SK-N-SH (cell line): ENCODE measurements at regions not wholly inside any gene's neighbourhood (a gene's known extent, or its start where the extent isn't known, plus 50 kb on each side); places are given as distances from the start of the nearest gene placed in this dataset.

Source experiments
- CTCF ChIA-PET: fragments of 300-600, 350-600 bp; formaldehyde crosslinking; extraction: SDS; loops from one replicate; lab custom pipeline; 2021; lab: Yijun Ruan, JAX
- POLR2A ChIA-PET: fragments of 350-600 bp; sonication (Branson Sonifier 250); formaldehyde crosslinking; extraction: SDS; loops from one replicate; lab custom pipeline; 2020; ENCODE audit warnings: antibody characterized with exemption, inconsistent platforms; lab: Yijun Ruan, JAX
- DNase-seq: peaks from one replicate; pipeline ENCODE4 v3.0.0; 2012
- H2AFZ ChIP-seq: fragments of 200-600 bp; sonication (generic); 2 replicates; pipeline ENCODE4 v1.8.1; 2016; ENCODE audit warnings: antibody characterized with exemption, mild to moderate bottlenecking, low read depth
- H3F3A ChIP-seq: fragments of 200-600 bp; sonication (generic); replicated peaks from 2 replicates; pipeline ENCODE3; 2016; ENCODE audit warnings: antibody characterized with exemption, mild to moderate bottlenecking; ENCODE audit not compliant: insufficient read depth
- H3K27ac ChIP-seq, 2 experiments: fragments of 200-500 bp in 1 of 2; fragments of 200-600 bp in 1 of 2; sonication (Bioruptor generic) in 1 of 2; sonication (generic), shearing (Covaris generic) in 1 of 2; 2 replicates each; pipeline versions ENCODE4 v1.5.1 to v1.6.1; 2014 to 2016; ENCODE audit warnings: low read depth in 2 of 2, inconsistent platforms in 1 of 2, low read length in 1 of 2, mild to moderate bottlenecking in 1 of 2, mixed read lengths in 1 of 2
- H3K27me3 ChIP-seq: fragments of 200-600 bp; sonication (generic), shearing (Covaris generic); 2 replicates; pipeline ENCODE4 v1.6.1; 2016; ENCODE audit warnings: mixed run types; ENCODE audit not compliant: insufficient read depth
- H3K36me3 ChIP-seq, 2 experiments: fragments of 200-500 bp in 1 of 2; fragments of 200-600 bp in 1 of 2; sonication (Bioruptor generic) in 1 of 2; sonication (generic) in 1 of 2; replicated peaks in 1 of 2; 2 replicates each; pipeline versions ENCODE3 to v1.5.1; 2014 to 2016; ENCODE audit warnings: low read length in 1 of 2, mild to moderate bottlenecking in 1 of 2; ENCODE audit not compliant: insufficient read depth in 2 of 2, control insufficient read depth in 1 of 2
- H3K4me1 ChIP-seq, 2 experiments: fragments of 200-500 bp in 1 of 2; fragments of 200-600 bp in 1 of 2; sonication (Bioruptor generic) in 1 of 2; sonication (generic), shearing (Covaris generic) in 1 of 2; 2 replicates each; pipeline versions ENCODE4 v1.5.1 to v1.6.1; 2014 to 2016; ENCODE audit warnings: low read depth in 1 of 2, low read length in 1 of 2, mixed run types in 1 of 2; ENCODE audit not compliant: insufficient read depth in 2 of 2, control insufficient read depth in 1 of 2
- H3K4me2 ChIP-seq: fragments of 200-600 bp; sonication (generic), shearing (Covaris generic); 2 replicates; pipeline ENCODE4 v1.6.1; 2017; ENCODE audit warnings: mixed run types
- H3K4me3 ChIP-seq, 2 experiments: fragments of 200-500 bp in 1 of 2; fragments of 200-600 bp in 1 of 2; sonication (Bioruptor generic) in 1 of 2; sonication (generic), shearing (Covaris generic) in 1 of 2; 2 replicates each; pipeline versions ENCODE4 v1.5.1 to v1.8.1; 2014 to 2016; ENCODE audit warnings: low read depth in 2 of 2, inconsistent platforms in 1 of 2, low read length in 1 of 2, mild to moderate bottlenecking in 1 of 2, mixed read lengths in 1 of 2, moderate library complexity in 1 of 2
- H3K79me2 ChIP-seq: fragments of 200-600 bp; sonication (generic); 2 replicates; pipeline ENCODE4 v1.8.1; 2017; ENCODE audit warnings: mild to moderate bottlenecking; ENCODE audit not compliant: insufficient read depth
- H3K9ac ChIP-seq: fragments of 200-600 bp; sonication (generic); 2 replicates; pipeline ENCODE4 v1.6.1; 2017; ENCODE audit warnings: mixed run types
- H3K9me2 ChIP-seq: fragments of 200-600 bp; sonication (generic); 2 replicates; pipeline ENCODE4 v1.6.1; 2017; ENCODE audit warnings: mixed run types
- H3K9me3 ChIP-seq: fragments of 200-600 bp; sonication (generic); 2 replicates; pipeline ENCODE4 v1.6.1; 2017; ENCODE audit warnings: mixed run types, mild to moderate bottlenecking, moderate library complexity
- H4K20me1 ChIP-seq: fragments of 200-600 bp; sonication (generic); 2 replicates; pipeline ENCODE4 v1.6.1; 2017; ENCODE audit warnings: mild to moderate bottlenecking, mixed run types; ENCODE audit not compliant: insufficient read depth
- CTCF ChIP-seq: fragments of 200-600 bp; sonication (generic); IDR thresholded peaks from 2 replicates; pipeline ENCODE4 v1.6.1; 2017; ENCODE audit warnings: antibody characterized with exemption, mild to moderate bottlenecking, moderate library complexity
- GABPA ChIP-seq: IDR thresholded peaks from 2 replicates; pipeline ENCODE4 v1.4.0; 2012; ENCODE audit warnings: low read depth, mild to moderate bottlenecking
- MXI1 ChIP-seq: IDR thresholded peaks from 2 replicates; pipeline ENCODE4 v1.6.1; 2012; ENCODE audit warnings: mild to moderate bottlenecking, low read depth, low read length, improper control_type of control experiment
- NRF1 ChIP-seq: IDR thresholded peaks from 2 replicates; pipeline ENCODE4 v1.6.1; 2012; ENCODE audit warnings: low read depth, mild to moderate bottlenecking, low read length
- POLR2AphosphoS5 ChIP-seq: IDR thresholded peaks from 2 replicates; pipeline ENCODE4 v1.6.1; 2012; ENCODE audit warnings: low read depth, low read length
- RAD21 ChIP-seq: IDR thresholded peaks from 2 replicates; pipeline ENCODE4 v1.6.1; 2012; ENCODE audit warnings: mild to moderate bottlenecking, low read length
- RCOR1 ChIP-seq: fragments of 150-350 bp; IDR thresholded peaks from 2 replicates; pipeline ENCODE4 v1.6.1; 2017; ENCODE audit warnings: antibody characterized with exemption, low read length
- REST ChIP-seq: IDR thresholded peaks from 2 replicates; pipeline ENCODE4 v1.6.1; 2012; ENCODE audit warnings: mild to moderate bottlenecking, low read depth, low read length, moderate library complexity
- RFX5 ChIP-seq: IDR thresholded peaks from 2 replicates; pipeline ENCODE4 v1.6.1; 2012; ENCODE audit warnings: mild to moderate bottlenecking, improper control_type of control experiment, low read length
- TCF12 ChIP-seq: IDR thresholded peaks from 2 replicates; pipeline ENCODE4 v1.4.0; 2012
- USF1 ChIP-seq: IDR thresholded peaks from 2 replicates; pipeline ENCODE4 v1.4.0; 2012; ENCODE audit warnings: low read depth, borderline replicate concordance
- YY1 ChIP-seq: IDR thresholded peaks from 2 replicates; pipeline ENCODE4 v1.4.0; 2012; ENCODE audit warnings: low read depth, mild to moderate bottlenecking
- ZBTB33 ChIP-seq: IDR thresholded peaks from 2 replicates; pipeline ENCODE4 v1.4.0; 2012; ENCODE audit warnings: low read depth, borderline replicate concordance
- WGBS: methylation state at CpG from one replicate; pipeline ENCODE4 v1.1.6; 2017; ENCODE audit warnings: low lambda C conversion rate; 5-methylcytosine and 5-hydroxymethylcytosine counted together

- H3K9me3 ChIP-seq, result no peaks in the 10 kb centered on the region
- no peaks in the 10 kb centered on the region for H3K79me2 ChIP-seq
- no peaks in the 10 kb centered on the region for H3K27me3 ChIP-seq
- H3F3A ChIP-seq, result no peaks in the 10 kb centered on the region
- H3K27ac ChIP-seq, result no peak overlapping the region
- WGBS, result 7% methylated on average over 3 of the region's 3 CpGs
- no peak overlapping the region for H3K4me2 ChIP-seq
- no peak overlapping the region for H3K4me3 ChIP-seq
- H3K36me3 ChIP-seq, result no peaks in the 10 kb centered on the region
- TF ChIP-seq RCOR1, result no peak
- TF ChIP-seq CTCF, result no peak
- TF ChIP-seq REST, result no peak
- no peak for TF ChIP-seq RAD21
- no peak for TF ChIP-seq POLR2AphosphoS5
- TF ChIP-seq ZBTB33, result no peak
- no peak for TF ChIP-seq MXI1
- no peak for TF ChIP-seq RFX5
- no peak for TF ChIP-seq GABPA
- no peak for TF ChIP-seq TCF12
- TF ChIP-seq USF1, result no peak
- no peak for TF ChIP-seq YY1
- no peak for TF ChIP-seq NRF1
- TF ChIP-seq, all 33 proteins: peak for 0
- Histone ChIP-seq H3K9me2 (no peaks in the 10 kb centered on the region), H3K9ac (no peak overlapping the region), H2AFZ (no peak overlapping the region), H3K4me1 (no peaks in the 10 kb centered on the region), H4K20me1 (no peaks in the 10 kb centered on the region)
- ChIA-PET POLR2A (no interaction called here), CTCF (interaction anchor here (1.0 kb wide), 1 partner anchor 9 kb away, joined by 3 read pairs; no protein-coding TSS in a partner anchor)
- DNase-seq, result no peak
These were observed 309.0 kb downstream of the GPAM start for GRCh38 chr10:111874576-111874975.
